ENCODE measurements at regions not wholly inside any gene's neighbourhood (a gene's known extent, or its start where the extent isn't known, plus 50 kb on each side); places are given as distances from the start of the nearest gene placed in this dataset.

- Histone ChIP-seq H3K36me3 (ENCODE audit: insufficient read depth, low read length) (no peaks in the 10 kb centered on the region), H3K9ac (ENCODE audit: low read length) (no peak overlapping the region), H4K20me1 (ENCODE audit: insufficient read depth, low read depth, low read length) (no peaks in the 10 kb centered on the region), H3K9me3 (ENCODE audit: low read length) (no peaks in the 10 kb centered on the region), H3K27me3 (ENCODE audit: low read length) (no peaks in the 10 kb centered on the region), H3K4me2 (ENCODE audit: low read depth, low read length, poor library complexity, severe bottlenecking) (no peak overlapping the region), H3K79me2 (ENCODE audit: low read length) (no peaks in the 10 kb centered on the region), H3K4me3 (ENCODE audit: low read length) (no peak overlapping the region), H3K27ac (ENCODE audit: low read length) (no peak overlapping the region), H3K9me2 (replicated peaks; ENCODE audit: insufficient read depth, low read length) (no peaks in the 10 kb centered on the region), H2AFZ (ENCODE audit: low read length) (no peak overlapping the region), H3K4me1 (ENCODE audit: low read length) (peaks cover 7% of the 10 kb centered on the region; the same call in 1 of the 2 replicates)
- DNase-seq = no peak
Measured at GRCh38 chr14:95466506-95466905, 49.9 kb downstream of the SYNE3 start.

GRCh38 chr14:95465936-95466335, 50.5 kb downstream of the SYNE3 start:
- no peaks in the 10 kb centered on the region for H3K79me2 ChIP-seq (ENCODE audit: low read length)
- no peaks in the 10 kb centered on the region for H3K9me3 ChIP-seq (ENCODE audit: low read length)
- DNase-seq = no peak
- H3K4me3 ChIP-seq (ENCODE audit: low read length) = no peak overlapping the region
- H4K20me1 ChIP-seq (ENCODE audit: insufficient read depth, low read depth, low read length) = no peaks in the 10 kb centered on the region
- H3K9me2 ChIP-seq (replicated peaks; ENCODE audit: insufficient read depth, low read length) = no peaks in the 10 kb centered on the region
- H3K4me1 ChIP-seq (ENCODE audit: low read length) = peaks cover 7% of the 10 kb centered on the region; the same call in 1 of the 2 replicates
- H3K27me3 ChIP-seq (ENCODE audit: low read length) = no peaks in the 10 kb centered on the region
- no peak overlapping the region for H2AFZ ChIP-seq (ENCODE audit: low read length)
- no peaks in the 10 kb centered on the region for H3K36me3 ChIP-seq (ENCODE audit: insufficient read depth, low read length)
- H3K27ac ChIP-seq (ENCODE audit: low read length) = no peak overlapping the region
- H3K9ac ChIP-seq (ENCODE audit: low read length) = no peak overlapping the region
- H3K4me2 ChIP-seq (ENCODE audit: low read depth, low read length, poor library complexity, severe bottlenecking) = no peak overlapping the region

GRCh38 chr14:95465358-95465757, 51.1 kb downstream of the SYNE3 start:
- no peak overlapping the region for H2AFZ ChIP-seq (ENCODE audit: low read length)
- no peaks in the 10 kb centered on the region for H3K27me3 ChIP-seq (ENCODE audit: low read length)
- no peaks in the 10 kb centered on the region for H3K9me2 ChIP-seq (replicated peaks; ENCODE audit: insufficient read depth, low read length)
- H4K20me1 ChIP-seq (ENCODE audit: insufficient read depth, low read depth, low read length) = no peaks in the 10 kb centered on the region
- DNase-seq = no peak
- no peak overlapping the region for H3K4me3 ChIP-seq (ENCODE audit: low read length)
- H3K9me3 ChIP-seq (ENCODE audit: low read length) = no peaks in the 10 kb centered on the region
- H3K4me1 ChIP-seq (ENCODE audit: low read length) = peaks cover 7% of the 10 kb centered on the region; the same call in 1 of the 2 replicates
- no peak overlapping the region for H3K27ac ChIP-seq (ENCODE audit: low read length)
- no peaks in the 10 kb centered on the region for H3K36me3 ChIP-seq (ENCODE audit: insufficient read depth, low read length)
- H3K79me2 ChIP-seq (ENCODE audit: low read length) = no peaks in the 10 kb centered on the region
- H3K4me2 ChIP-seq (ENCODE audit: low read depth, low read length, poor library complexity, severe bottlenecking) = no peak overlapping the region
- no peak overlapping the region for H3K9ac ChIP-seq (ENCODE audit: low read length)

GRCh38 chr14:95464514-95464913, 51.9 kb downstream of the SYNE3 start:
- Histone ChIP-seq H3K36me3 (ENCODE audit: insufficient read depth, low read length) (no peaks in the 10 kb centered on the region), H3K9me2 (replicated peaks; ENCODE audit: insufficient read depth, low read length) (no peaks in the 10 kb centered on the region), H2AFZ (ENCODE audit: low read length) (no peak overlapping the region), H3K4me2 (ENCODE audit: low read depth, low read length, poor library complexity, severe bottlenecking) (no peak overlapping the region), H3K4me3 (ENCODE audit: low read length) (no peak overlapping the region), H3K9me3 (ENCODE audit: low read length) (no peaks in the 10 kb centered on the region), H3K4me1 (ENCODE audit: low read length) (peaks cover 7% of the 10 kb centered on the region; the same call in 1 of the 2 replicates), H4K20me1 (ENCODE audit: insufficient read depth, low read depth, low read length) (no peaks in the 10 kb centered on the region), H3K27ac (ENCODE audit: low read length) (no peak overlapping the region), H3K27me3 (ENCODE audit: low read length) (no peaks in the 10 kb centered on the region), H3K79me2 (ENCODE audit: low read length) (no peaks in the 10 kb centered on the region), H3K9ac (ENCODE audit: low read length) (no peak overlapping the region)
- DNase-seq = no peak

- H3K9ac ChIP-seq (ENCODE audit: low read length) = no peak overlapping the region
- no peak for DNase-seq
- no peaks in the 10 kb centered on the region for H3K27me3 ChIP-seq (ENCODE audit: low read length)
- H3K36me3 ChIP-seq (ENCODE audit: insufficient read depth, low read length) = no peaks in the 10 kb centered on the region
- H3K27ac ChIP-seq (ENCODE audit: low read length) = no peak overlapping the region
- no peaks in the 10 kb centered on the region for H3K79me2 ChIP-seq (ENCODE audit: low read length)
- no peak overlapping the region for H2AFZ ChIP-seq (ENCODE audit: low read length)
- H4K20me1 ChIP-seq (ENCODE audit: insufficient read depth, low read depth, low read length) = no peaks in the 10 kb centered on the region
- no peaks in the 10 kb centered on the region for H3K9me2 ChIP-seq (replicated peaks; ENCODE audit: insufficient read depth, low read length)
- H3K9me3 ChIP-seq (ENCODE audit: low read length) = no peaks in the 10 kb centered on the region
- no peak overlapping the region for H3K4me3 ChIP-seq (ENCODE audit: low read length)
- peaks cover 7% of the 10 kb centered on the region; the same call in 1 of the 2 replicates for H3K4me1 ChIP-seq (ENCODE audit: low read length)
- no peak overlapping the region for H3K4me2 ChIP-seq (ENCODE audit: low read depth, low read length, poor library complexity, severe bottlenecking)
Measured at GRCh38 chr14:95464103-95464502, 52.3 kb downstream of the SYNE3 start.

GRCh38 chr14:95463171-95463901, 53.1 kb downstream of the SYNE3 start:
- Histone ChIP-seq H3K27me3 (ENCODE audit: low read length) (no peaks in the 10 kb centered on the region), H3K36me3 (ENCODE audit: insufficient read depth, low read length) (no peaks in the 10 kb centered on the region), H3K4me3 (ENCODE audit: low read length) (no peak overlapping the region), H3K9me3 (ENCODE audit: low read length) (no peaks in the 10 kb centered on the region), H3K4me1 (ENCODE audit: low read length) (peaks cover 7% of the 10 kb centered on the region; the same call in 1 of the 2 replicates), H4K20me1 (ENCODE audit: insufficient read depth, low read depth, low read length) (no peaks in the 10 kb centered on the region), H3K9ac (ENCODE audit: low read length) (no peak overlapping the region), H3K79me2 (ENCODE audit: low read length) (no peaks in the 10 kb centered on the region), H3K9me2 (replicated peaks; ENCODE audit: insufficient read depth, low read length) (no peaks in the 10 kb centered on the region), H2AFZ (ENCODE audit: low read length) (no peak overlapping the region), H3K27ac (ENCODE audit: low read length) (no peak overlapping the region), H3K4me2 (ENCODE audit: low read depth, low read length, poor library complexity, severe bottlenecking) (no peak overlapping the region)
- DNase-seq = no peak

- Histone ChIP-seq H3K79me2 (ENCODE audit: low read length) (no peaks in the 10 kb centered on the region), H3K9me2 (replicated peaks; ENCODE audit: insufficient read depth, low read length) (no peaks in the 10 kb centered on the region), H3K36me3 (ENCODE audit: insufficient read depth, low read length) (no peaks in the 10 kb centered on the region), H3K27ac (ENCODE audit: low read length) (no peak overlapping the region), H2AFZ (ENCODE audit: low read length) (no peak overlapping the region), H4K20me1 (ENCODE audit: insufficient read depth, low read depth, low read length) (no peaks in the 10 kb centered on the region), H3K27me3 (ENCODE audit: low read length) (no peaks in the 10 kb centered on the region), H3K4me3 (ENCODE audit: low read length) (no peak overlapping the region), H3K9me3 (ENCODE audit: low read length) (no peaks in the 10 kb centered on the region), H3K4me2 (ENCODE audit: low read depth, low read length, poor library complexity, severe bottlenecking) (no peak overlapping the region), H3K4me1 (ENCODE audit: low read length) (peaks cover 14% of the 10 kb centered on the region), H3K9ac (ENCODE audit: low read length) (no peak overlapping the region)
- no peak for DNase-seq
Measured at GRCh38 chr14:95462491-95462890, 54.0 kb downstream of the SYNE3 start.

- no peak overlapping the region for H3K4me3 ChIP-seq (ENCODE audit: low read length)
- H3K9ac ChIP-seq (ENCODE audit: low read length) = no peak overlapping the region
- peaks cover 24% of the 10 kb centered on the region for H3K4me1 ChIP-seq (ENCODE audit: low read length)
- no peaks in the 10 kb centered on the region for H3K79me2 ChIP-seq (ENCODE audit: low read length)
- no peak overlapping the region for H3K27ac ChIP-seq (ENCODE audit: low read length)
- H2AFZ ChIP-seq (ENCODE audit: low read length) = no peak overlapping the region
- H3K36me3 ChIP-seq (ENCODE audit: insufficient read depth, low read length) = no peaks in the 10 kb centered on the region
- H3K9me3 ChIP-seq (ENCODE audit: low read length) = no peaks in the 10 kb centered on the region
- no peak for DNase-seq
- H4K20me1 ChIP-seq (ENCODE audit: insufficient read depth, low read depth, low read length) = no peaks in the 10 kb centered on the region
- no peaks in the 10 kb centered on the region for H3K9me2 ChIP-seq (replicated peaks; ENCODE audit: insufficient read depth, low read length)
- H3K27me3 ChIP-seq (ENCODE audit: low read length) = no peaks in the 10 kb centered on the region
- no peak overlapping the region for H3K4me2 ChIP-seq (ENCODE audit: low read depth, low read length, poor library complexity, severe bottlenecking)
Measured at GRCh38 chr14:95460647-95461478, 55.6 kb downstream of the SYNE3 start.
